ENCODE measurements at regions not wholly inside any gene's neighbourhood (a gene's known extent, or its start where the extent isn't known, plus 50 kb on each side); places are given as distances from the start of the nearest gene placed in this dataset.

- no peak for DNase-seq
Observed at GRCh38 chr11:119808407-119809185, 79.6 kb upstream of the NECTIN1 start.

- no peak for DNase-seq
Observed at GRCh38 chr11:119807841-119808240, 78.8 kb upstream of the NECTIN1 start.

GRCh38 chr11:119807402-119807801 lies 78.4 kb upstream of the NECTIN1 start:
- DNase-seq: no peak

GRCh38 chr11:119806064-119806915 lies 77.3 kb upstream of the NECTIN1 start:
- no peak for DNase-seq

GRCh38 chr11:119805663-119806062 lies 76.7 kb upstream of the NECTIN1 start:
- DNase-seq: no peak

GRCh38 chr11:119804698-119805097 lies 75.7 kb upstream of the NECTIN1 start:
- DNase-seq: no peak

- no peak for DNase-seq
Observed at GRCh38 chr11:119803726-119804294, 74.8 kb upstream of the NECTIN1 start.

GRCh38 chr11:119803139-119803538 lies 74.1 kb upstream of the NECTIN1 start:
- DNase-seq: no peak

- DNase-seq: no peak
Observed at GRCh38 chr11:119802670-119803069, 73.7 kb upstream of the NECTIN1 start.

GRCh38 chr11:119800619-119801018 lies 71.6 kb upstream of the NECTIN1 start:
- no peak for DNase-seq

- DNase-seq: no peak
Observed at GRCh38 chr11:119800171-119800570, 71.2 kb upstream of the NECTIN1 start.

- no peak for DNase-seq
Observed at GRCh38 chr11:119798656-119799055, 69.7 kb upstream of the NECTIN1 start.

GRCh38 chr11:119797736-119798135 lies 68.7 kb upstream of the NECTIN1 start:
- peak in 1 of 2 experiments; percentile 28 for DNase-seq

- no peak for DNase-seq
Observed at GRCh38 chr11:119797123-119797611, 68.2 kb upstream of the NECTIN1 start.

- no peak for DNase-seq
Observed at GRCh38 chr11:119796363-119797060, 67.5 kb upstream of the NECTIN1 start.

- DNase-seq: no peak
Observed at GRCh38 chr11:119795690-119796089, 66.7 kb upstream of the NECTIN1 start.

GRCh38 chr11:119795231-119795630 lies 66.2 kb upstream of the NECTIN1 start:
- DNase-seq: no peak

- no peak for DNase-seq
Observed at GRCh38 chr11:119794756-119795155, 65.8 kb upstream of the NECTIN1 start.

- DNase-seq: no peak
Observed at GRCh38 chr11:119794141-119794665, 65.2 kb upstream of the NECTIN1 start.

GRCh38 chr11:119793335-119793984 lies 64.5 kb upstream of the NECTIN1 start:
- DNase-seq: peak in 1 of 2 experiments; percentile 30

- no peak for DNase-seq
Observed at GRCh38 chr11:119791701-119792151, 62.7 kb upstream of the NECTIN1 start.

- no peak for DNase-seq
Observed at GRCh38 chr11:119791047-119791446, 62.0 kb upstream of the NECTIN1 start.

Data from NCI-H526 (cell line).